Activated naive CD4-positive, alpha-beta T cell treated with Interleukin-2 at 50 U/mL for 16 hours (primary cell): ENCODE measurements at regions not wholly inside any gene's neighbourhood (a gene's known extent, or its start where the extent isn't known, plus 50 kb on each side); places are given as distances from the start of the nearest gene placed in this dataset.
"Not testable (repeated sequence)": the region's sequence is repeated elsewhere in the genome, so short reads cannot be mapped to it uniquely, and the experiment has no call there.

Source experiments
- DNase-seq: peaks from one replicate; pipeline ENCODE4 v3.0.0-alpha.2; 2020

DNA sequence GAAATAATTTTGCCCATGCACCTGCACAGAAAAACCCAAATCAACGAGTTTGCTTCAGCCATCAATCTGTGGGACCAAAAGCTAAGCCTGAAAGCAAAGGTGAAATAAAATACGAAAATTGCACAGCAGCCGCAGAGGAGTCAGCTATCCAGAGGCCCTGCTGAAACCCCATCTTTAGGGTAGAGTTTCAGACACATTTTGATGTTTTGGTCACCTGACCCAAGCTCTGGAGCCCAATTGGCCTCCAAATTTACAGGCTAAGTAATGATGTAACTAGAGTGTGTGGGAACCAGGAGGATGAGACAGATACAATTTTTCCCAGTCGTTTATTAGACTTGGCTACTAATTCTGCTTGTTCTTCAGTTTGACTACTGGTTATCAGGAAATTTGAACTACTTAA lies 308.6 kb upstream of the ATP11B start:
- DNase-seq = no peak

DNA sequence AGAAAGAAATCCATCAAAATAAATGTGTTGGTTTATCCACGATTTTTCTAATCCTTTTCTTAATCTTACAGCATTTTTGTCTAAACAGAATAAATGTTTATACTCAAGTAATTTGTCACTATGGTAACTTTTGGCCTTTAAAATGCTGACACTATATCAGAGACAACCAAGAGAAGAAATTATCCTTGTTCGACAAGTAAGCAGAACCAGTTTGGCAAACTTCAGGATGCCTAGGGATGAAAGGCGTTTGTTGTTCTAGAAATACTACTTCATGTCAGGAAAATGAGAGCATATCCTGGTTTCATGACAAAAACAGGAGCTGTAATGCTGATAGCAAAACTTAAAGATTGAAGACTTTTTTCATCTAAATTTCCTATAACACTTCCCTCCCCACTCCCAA lies 308.0 kb upstream of the ATP11B start:
- no peak for DNase-seq

GRCh38 chr3:182486463-182486862 lies 306.8 kb upstream of the ATP11B start:
- DNase-seq = no peak

DNA sequence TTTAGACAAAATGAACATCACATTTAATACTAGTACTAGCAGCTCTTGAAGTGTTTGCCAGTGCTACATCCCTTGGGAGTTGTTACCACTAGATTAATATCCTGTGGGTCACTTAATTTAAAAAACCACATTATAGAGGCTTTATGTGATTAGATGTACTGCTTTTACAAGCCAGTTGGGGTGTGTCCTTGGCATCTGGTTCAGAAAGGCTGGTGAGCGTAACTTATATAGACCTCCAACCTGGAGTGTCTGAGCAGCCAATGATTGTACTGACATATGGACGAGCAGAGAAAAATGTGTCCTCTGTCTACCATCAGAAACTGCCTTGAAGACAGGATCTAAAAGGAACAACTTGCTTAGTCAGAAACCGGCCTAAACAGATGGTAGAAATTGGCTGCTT lies 306.2 kb upstream of the ATP11B start:
- DNase-seq = no peak

DNA sequence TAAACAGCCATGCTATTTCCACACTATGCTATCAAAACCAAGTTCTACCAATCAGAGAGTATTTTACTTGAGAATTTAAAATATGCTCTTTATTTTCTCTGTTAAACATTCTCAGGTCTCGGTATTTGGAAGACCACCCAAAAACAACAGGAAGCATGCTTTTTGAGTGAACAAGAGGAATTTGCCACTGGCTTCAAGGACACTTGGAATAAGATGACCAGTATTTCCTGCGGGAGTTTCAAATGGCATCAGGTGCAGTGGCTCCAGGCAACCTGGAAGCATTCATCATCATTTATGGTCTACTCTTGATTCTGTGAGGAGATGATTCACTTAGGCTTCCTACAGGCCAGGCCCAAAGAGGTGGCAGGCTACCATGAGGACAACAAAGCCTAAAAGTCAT lies 305.7 kb upstream of the ATP11B start:
- DNase-seq = no peak

GRCh38 chr3:182490596-182491491 lies 302.5 kb upstream of the ATP11B start:
- no peak for DNase-seq

DNA sequence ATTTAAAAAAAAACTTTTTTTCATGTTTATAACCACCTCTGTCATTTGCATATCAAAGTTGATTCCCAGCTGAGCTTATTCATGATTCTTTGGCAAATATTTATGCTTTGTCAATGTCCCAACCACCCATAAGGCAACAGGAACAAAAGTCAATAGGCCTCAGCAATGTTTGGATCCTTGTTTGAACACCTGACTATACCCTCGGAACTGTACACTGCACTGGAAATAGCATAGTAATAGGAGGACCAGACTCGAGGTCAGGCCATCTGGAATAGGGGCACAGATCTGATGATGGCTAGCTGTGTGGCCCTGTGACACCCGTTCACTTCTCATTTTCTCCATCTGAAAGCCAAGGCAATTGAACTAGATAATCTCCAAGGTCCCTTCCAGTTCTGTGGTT lies 301.7 kb upstream of the ATP11B start:
- DNase-seq = no peak

DNA sequence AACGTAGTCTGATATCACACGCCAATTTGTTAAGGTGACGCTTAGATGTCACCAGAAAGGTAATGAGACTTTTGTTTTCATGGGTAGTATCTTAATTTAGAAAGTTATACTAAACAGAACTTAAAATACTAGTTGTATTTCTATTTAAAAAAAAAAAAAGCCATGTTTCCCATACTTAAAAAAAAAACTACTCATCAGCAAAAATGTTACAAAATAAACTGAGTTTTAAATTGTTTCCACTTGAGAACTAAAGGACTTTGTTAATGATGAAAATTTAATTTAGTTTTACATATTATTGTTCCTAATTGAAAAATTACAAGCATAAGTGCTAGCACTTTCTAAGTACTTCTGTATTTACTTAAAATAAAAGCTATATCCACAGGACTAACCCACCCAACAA lies 300.8 kb upstream of the ATP11B start:
- DNase-seq = no peak

- DNase-seq = no peak
These were observed 293.0 kb upstream of the ATP11B start for GRCh38 chr3:182500289-182500688.

DNA sequence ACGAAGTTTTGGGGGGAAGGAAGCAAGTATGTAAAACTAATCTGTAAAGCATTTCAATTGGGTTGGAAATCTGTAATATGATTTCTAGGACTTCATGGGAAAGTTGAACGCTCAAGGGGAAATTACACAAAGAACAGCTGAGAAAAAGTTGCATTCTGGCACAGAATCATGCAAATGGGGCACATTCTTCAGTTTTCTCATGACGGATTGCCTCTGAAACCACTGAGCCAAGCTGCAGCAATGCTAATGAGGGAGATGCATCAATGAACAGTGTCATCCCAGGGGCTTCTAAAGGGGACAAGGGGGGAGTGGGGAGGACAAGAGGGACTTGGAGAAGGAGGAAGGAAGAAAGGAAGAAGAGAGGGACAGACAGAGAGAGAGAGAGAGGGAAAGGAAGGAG lies 291.4 kb upstream of the ATP11B start:
- no peak for DNase-seq

GRCh38 chr3:182503401-182503800 lies 289.9 kb upstream of the ATP11B start:
- no peak for DNase-seq

DNA sequence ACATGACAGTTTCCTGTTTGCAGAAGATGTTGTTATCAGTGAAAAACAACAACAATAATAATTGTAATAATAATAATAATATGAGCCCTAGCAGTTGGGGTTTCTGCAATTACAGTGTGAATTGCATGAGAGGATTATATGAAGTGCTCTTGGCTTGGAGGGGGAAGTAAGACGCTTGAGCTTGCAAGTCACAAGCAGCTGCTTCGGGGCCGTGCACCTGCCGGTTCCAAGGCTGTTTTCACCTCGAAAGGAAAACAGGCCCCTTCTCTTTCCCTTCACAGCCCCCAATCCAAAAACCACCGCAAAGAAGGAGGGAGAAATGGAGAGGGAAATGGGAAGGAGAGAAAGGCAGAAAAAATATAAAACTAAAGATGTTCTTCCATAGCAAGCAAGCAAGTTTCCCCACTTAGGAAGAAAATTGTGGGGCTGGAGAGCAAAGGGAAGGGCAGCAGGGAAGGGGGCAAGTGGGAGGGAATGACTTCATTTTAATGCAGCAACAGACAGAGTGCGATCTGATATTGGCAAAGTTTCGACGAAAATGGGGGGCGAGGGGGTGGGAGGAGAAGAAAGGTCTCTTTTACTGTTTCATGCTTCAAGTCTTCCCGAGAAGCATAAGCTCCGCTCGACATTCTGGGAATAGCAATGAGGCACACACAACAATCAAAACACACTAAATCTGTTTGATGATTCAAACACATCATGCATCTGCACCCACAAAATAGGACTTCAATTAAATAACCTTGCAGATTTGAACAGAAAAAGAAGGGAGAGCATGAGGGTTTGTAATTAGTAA lies 284.2 kb upstream of the ATP11B start:
- no peak for DNase-seq

DNA sequence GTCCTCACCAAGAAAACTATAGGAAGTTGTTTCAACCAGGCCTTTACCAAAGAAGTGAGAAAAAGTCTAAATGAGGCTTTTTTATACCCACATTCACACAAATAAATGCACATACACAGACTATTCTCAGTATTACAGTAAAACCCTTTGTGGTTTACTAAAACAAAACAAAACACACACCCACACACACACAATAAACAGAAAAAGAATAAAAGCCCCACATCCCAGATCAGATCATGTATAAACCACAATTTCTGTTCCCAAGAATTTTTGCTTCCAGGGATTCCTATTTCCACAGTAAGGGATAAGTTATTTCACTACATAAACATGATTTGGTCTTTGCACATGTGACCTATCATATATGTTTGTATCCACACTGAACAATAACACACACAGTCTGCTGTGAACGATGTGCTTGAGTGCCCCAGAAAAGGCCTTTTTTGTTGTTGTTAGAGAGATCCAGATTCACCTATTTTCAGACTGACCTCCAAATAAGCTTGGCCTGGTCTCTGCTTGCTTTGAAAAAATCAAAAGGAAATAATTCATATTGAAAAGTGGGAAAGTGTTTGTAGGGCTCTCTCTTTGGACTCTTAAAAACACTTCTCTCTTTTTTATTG lies 283.4 kb upstream of the ATP11B start:
- no peak for DNase-seq

- DNase-seq = no peak
These were observed 278.9 kb upstream of the ATP11B start for GRCh38 chr3:182514236-182514964.

DNA sequence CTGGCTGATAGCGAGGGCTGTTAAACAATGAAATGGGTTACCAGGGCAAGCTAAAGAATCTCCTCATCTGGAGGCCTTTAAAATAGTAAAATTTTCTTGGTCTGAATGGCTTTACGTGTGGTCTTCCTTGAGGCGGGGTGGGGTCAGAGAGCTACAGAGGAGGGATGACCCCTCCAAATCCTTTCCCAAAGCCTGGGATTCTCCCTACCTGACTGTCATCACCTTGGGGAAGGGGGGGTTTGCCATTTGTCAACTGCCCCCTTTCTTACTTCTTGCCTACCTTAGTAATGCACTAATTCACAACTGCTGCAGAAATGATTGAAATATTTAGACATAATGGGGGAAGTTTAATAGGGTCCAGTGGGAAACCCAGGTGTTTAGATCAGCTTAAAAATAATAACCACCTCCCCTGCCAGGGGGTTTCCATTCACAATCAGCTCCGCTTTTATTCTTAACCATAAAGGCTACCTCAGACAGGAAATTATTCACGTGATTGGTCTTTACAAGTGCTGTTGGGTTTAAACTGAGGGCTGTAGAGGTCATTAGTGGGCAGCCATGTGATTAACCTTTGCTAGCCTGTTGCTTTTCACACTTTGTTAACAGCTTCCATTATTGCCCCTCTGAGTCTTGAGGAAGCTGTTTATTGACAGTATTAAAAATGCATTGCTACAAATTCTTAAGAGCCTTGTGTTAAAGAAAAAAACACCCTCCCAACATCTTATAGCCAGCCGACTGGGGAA lies 276.5 kb upstream of the ATP11B start:
- no peak for DNase-seq

DNA sequence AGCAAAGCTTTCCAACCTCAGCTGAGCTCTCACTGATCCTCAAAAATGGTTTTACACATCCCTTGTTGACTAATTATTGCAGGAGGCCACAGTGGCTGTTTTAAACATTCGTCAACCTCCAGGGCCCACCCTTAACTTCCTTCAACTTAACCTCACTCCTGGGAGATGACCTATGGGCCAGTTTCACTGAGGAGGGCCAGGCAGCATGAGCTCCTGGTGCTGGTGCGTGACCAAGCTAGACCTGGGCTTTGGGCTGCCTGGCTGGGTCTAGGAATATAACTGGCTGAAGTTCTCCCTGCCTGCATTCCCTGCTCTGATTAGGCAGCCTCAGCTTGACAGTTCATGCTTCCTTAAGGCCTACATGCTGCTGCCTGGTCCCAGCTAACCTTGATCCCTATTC lies 273.7 kb upstream of the ATP11B start:
- no peak for DNase-seq

GRCh38 chr3:182521339-182521738 lies 272.0 kb upstream of the ATP11B start:
- no peak for DNase-seq

DNA sequence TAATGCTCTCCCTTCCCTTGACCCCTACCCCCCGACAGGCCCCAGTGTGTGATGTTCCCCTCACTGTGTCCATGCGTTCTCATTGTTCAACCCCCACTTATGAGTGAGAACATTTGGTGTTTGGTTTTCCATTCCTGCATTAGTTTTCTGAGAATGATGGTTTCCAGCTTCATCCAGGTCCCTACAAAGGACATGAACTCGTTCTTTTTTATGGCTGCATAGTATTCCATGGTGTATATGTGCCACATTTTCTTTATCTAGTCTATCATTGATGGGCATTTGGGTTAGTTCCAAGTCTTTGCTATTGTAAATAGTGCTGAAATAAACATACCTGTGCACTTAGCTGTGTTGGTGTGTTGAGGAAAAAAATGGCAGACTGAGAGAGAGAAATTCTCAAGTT lies 269.9 kb upstream of the ATP11B start:
- DNase-seq = not testable (repeated sequence)

DNA sequence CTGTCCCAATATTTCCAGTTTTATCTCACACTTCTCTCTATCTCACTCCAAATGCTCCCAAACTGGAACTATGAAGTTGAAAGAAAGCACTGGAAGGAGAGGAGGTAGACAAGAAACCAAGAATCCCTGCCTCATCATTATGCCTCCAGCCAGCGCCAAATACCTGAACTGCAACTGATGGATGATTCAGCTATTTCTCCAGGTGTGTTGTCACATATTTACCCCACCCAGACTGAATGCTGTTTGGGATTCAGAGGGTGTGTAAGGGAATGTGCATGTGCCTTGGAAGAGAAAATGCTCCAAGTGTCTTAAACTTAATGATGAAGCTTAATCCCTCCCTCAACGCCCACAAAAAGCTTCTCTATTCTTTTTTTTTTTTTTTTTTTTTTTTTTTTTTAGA lies 269.5 kb upstream of the ATP11B start:
- DNase-seq = no peak

DNA sequence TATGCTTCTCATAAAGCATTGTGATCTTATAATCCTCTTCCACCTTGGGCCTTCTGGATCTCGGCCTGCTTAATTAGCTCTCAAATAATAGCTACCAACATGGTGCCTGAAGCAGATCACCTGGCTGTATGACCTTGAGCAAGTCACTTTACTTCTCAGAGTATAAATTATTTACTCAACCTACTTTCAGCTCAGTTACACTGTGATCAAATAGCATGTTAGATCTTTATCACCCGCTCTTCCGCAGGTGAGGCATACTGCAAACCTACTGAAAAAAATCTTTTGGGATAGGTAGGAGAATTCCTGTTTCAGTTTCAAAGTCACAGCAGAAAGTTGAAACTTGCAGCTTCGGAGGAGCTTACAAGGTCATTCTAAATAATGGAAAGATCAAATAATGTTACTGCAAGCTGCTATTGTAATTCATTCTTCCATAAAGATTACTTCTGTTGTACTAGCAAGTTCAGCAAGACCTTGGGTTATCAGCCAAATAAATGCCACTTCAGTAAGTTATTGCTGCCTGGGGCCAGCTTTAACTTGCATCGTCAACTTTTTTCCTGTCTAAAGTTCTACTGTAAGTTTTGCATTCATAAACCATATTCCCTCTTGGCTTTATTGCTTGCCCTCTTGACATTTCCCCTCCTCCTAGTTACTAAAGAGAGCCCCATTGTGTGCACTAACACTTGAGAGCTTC lies 268.4 kb upstream of the ATP11B start:
- no peak for DNase-seq

- DNase-seq = no peak
These were observed 267.4 kb upstream of the ATP11B start for GRCh38 chr3:182525766-182526374.
